Activated T-helper 1 cell treated with anti-CD3 and anti-CD28 coated beads, Interleukin-12 subunit alpha, Interleukin-12 subunit beta, Interleukin-2, Interleukin-4 antibody, amounts not matched to agents 30 ng/mL and 10 ng/mL and 1 ng/mL, durations not matched to agents 14 hours and 24 hours and 36 hours (primary cell): ENCODE measurements at regions not wholly inside any gene's neighbourhood (a gene's known extent, or its start where the extent isn't known, plus 50 kb on each side); places are given as distances from the start of the nearest gene placed in this dataset.

Experiments used
- DNase-seq: peaks from one replicate; pipeline ENCODE4 v3.0.0; 2021; ENCODE audit warnings: low spot score
- H3K27ac Mint-ChIP-seq: one replicate; pipeline ENCODE4 v1.8.0; 2021; ENCODE audit warnings: mild to moderate bottlenecking, mixed read lengths
- H3K27me3 Mint-ChIP-seq: one replicate; pipeline ENCODE4 v1.8.0; 2022; ENCODE audit warnings: mild to moderate bottlenecking, moderate library complexity, mixed read lengths; ENCODE audit not compliant: insufficient read depth
- H3K36me3 Mint-ChIP-seq: one replicate; pipeline ENCODE4 v1.8.0; 2021; ENCODE audit warnings: low read depth, mixed read lengths
- H3K4me1 Mint-ChIP-seq: one replicate; pipeline ENCODE4 v1.8.0; 2021; ENCODE audit warnings: low read depth, mixed read lengths
- H3K4me3 Mint-ChIP-seq: one replicate; pipeline ENCODE4 v1.8.0; 2021; ENCODE audit warnings: mild to moderate bottlenecking, moderate library complexity, mixed read lengths
- H3K9me3 Mint-ChIP-seq: one replicate; pipeline ENCODE4 v1.8.0; 2021; ENCODE audit warnings: mixed read lengths
- intact Hi-C: fragments of 100-400 bp; cut with micrococcal nuclease; formaldehyde crosslinking; loops from one replicate; pipeline ENCODE4 v1.15.1; 2024

- intact Hi-C loops = no loop called here
- Mint-ChIP-seq H3K27me3 (peaks cover 2% of the 10 kb centered on the region), H3K4me1 (no peaks in the 10 kb centered on the region), H3K27ac (no peak overlapping the region), H3K4me3 (no peak overlapping the region), H3K36me3 (no peaks in the 10 kb centered on the region), H3K9me3 (no peaks in the 10 kb centered on the region)
- DNase-seq = no peak
These were observed 194.8 kb upstream of the SEL1L start for GRCh38 chr14:81728447-81728846.

DNA sequence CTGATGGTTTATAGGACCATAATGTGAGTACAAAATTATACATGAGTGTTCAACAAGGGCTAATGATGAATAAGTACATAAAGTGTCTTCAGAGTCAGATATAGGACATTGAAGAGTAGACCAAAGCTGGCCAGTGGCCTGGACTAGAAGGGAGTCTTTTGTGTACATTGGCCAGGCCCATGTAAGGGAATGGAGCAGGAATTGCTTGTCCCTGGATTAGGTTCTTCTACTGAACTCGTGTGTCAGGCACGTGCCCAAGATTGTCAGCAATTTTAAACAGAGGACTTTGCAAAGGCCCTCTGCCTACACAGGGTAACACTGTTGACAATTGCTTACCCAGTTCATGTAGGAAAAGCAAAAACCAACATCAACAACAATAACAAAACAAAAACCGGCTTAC is 196.0 kb upstream of the SEL1L start:
- no peak overlapping the region for H3K4me3 Mint-ChIP-seq
- no peak overlapping the region for H3K27ac Mint-ChIP-seq
- no peak for DNase-seq
- no peaks in the 10 kb centered on the region for H3K36me3 Mint-ChIP-seq
- H3K4me1 Mint-ChIP-seq = no peaks in the 10 kb centered on the region
- no peaks in the 10 kb centered on the region for H3K9me3 Mint-ChIP-seq
- peaks cover 2% of the 10 kb centered on the region for H3K27me3 Mint-ChIP-seq
- intact Hi-C loops = no loop called here

DNA sequence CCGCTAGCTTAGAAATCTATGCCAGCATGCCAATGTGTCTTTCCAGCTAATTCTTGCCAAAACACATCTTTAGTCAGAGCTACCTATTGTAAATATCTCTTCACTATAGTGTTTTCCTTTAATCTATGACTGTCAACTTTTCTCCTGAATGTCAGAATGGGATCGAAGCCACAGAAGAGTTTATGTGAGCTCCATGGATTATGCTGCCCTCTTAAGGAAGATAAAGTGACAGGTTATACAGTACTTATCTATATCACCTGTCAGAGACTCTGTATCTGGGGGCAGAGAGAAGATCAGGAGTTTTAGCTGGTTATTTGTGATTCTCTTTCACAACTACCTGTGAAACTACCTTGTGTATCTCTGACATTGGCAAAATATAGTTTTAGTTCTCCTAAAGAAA is 204.3 kb upstream of the SEL1L start:
- no peaks in the 10 kb centered on the region for H3K9me3 Mint-ChIP-seq
- no peaks in the 10 kb centered on the region for H3K36me3 Mint-ChIP-seq
- DNase-seq = no peak
- no peaks in the 10 kb centered on the region for H3K27me3 Mint-ChIP-seq
- intact Hi-C loops = no loop called here
- H3K4me3 Mint-ChIP-seq = no peak overlapping the region
- no peak overlapping the region for H3K27ac Mint-ChIP-seq
- no peaks in the 10 kb centered on the region for H3K4me1 Mint-ChIP-seq

DNA sequence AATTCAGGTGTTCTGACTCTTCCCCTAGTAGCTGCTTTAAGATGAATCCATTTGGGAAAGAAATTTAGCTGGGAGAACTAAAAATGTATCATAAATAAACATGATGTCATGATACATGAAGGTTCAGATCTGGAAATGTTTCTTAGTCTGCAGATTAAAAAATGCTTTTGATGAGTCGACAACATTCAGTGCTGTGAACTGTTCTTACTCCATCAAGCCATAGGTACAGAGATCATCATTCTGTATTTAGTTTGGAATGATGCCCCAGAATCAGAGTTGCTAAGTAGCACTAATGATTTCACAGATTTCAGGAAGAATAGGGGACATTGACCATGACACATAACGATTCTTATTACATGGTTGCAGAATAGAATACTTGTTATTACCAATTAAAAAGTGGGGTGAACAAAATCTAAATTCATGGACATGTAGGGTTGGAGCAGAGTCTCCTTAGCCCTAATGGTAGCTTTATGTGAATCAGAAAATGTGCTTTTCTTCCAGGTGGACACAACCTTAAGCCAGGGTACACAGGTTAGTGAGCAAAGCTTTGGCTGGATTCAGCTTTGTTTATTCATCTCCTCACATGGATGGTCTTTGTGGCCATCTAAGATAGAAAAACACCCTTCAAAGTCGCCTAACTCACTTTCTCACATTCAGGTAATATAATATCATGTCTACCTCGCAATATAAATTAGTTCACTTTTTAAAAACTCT is 205.4 kb upstream of the SEL1L start:
- intact Hi-C loops = no loop called here
- Mint-ChIP-seq H3K4me3 (no peak overlapping the region), H3K4me1 (no peaks in the 10 kb centered on the region), H3K27me3 (no peaks in the 10 kb centered on the region), H3K36me3 (no peaks in the 10 kb centered on the region), H3K9me3 (no peaks in the 10 kb centered on the region), H3K27ac (no peak overlapping the region)
- DNase-seq = no peak

- no peak overlapping the region for H3K4me3 Mint-ChIP-seq
- intact Hi-C loops = no loop called here
- H3K9me3 Mint-ChIP-seq = no peaks in the 10 kb centered on the region
These were observed 210.0 kb upstream of the SEL1L start for GRCh38 chr14:81743605-81744004.

DNA sequence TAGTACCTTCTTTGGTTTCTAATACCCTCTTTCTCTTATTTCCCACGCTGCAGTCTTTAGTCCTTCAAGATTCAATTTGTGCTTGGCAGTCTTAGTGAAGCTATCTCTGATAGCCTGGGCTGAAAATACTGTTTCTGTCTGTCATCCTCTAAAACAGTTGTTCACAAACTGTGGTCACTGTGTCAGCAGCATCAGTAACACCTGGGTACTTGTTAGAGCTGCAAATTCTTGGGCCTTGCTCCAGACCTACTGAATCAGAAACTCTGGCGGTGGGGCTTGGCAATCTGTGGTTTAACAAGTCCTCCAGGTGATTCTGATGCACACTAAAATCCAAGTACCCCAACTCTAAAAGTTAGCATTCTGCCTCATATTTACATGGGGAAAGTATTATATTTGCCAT is 217.5 kb upstream of the SEL1L start:
- intact Hi-C loops = no loop called here
- Mint-ChIP-seq H3K4me3 (no peak overlapping the region), H3K27me3 (no peaks in the 10 kb centered on the region), H3K9me3 (no peaks in the 10 kb centered on the region), H3K4me1 (no peaks in the 10 kb centered on the region), H3K36me3 (no peaks in the 10 kb centered on the region), H3K27ac (no peak overlapping the region)
- DNase-seq = no peak

More at GRCh38 chr14:81743605-81744004, 210.0 kb upstream of the SEL1L start:
- Mint-ChIP-seq H3K36me3 (no peaks in the 10 kb centered on the region), H3K27ac (no peak overlapping the region), H3K27me3 (no peaks in the 10 kb centered on the region), H3K4me1 (no peaks in the 10 kb centered on the region)
- no peak for DNase-seq

DNA sequence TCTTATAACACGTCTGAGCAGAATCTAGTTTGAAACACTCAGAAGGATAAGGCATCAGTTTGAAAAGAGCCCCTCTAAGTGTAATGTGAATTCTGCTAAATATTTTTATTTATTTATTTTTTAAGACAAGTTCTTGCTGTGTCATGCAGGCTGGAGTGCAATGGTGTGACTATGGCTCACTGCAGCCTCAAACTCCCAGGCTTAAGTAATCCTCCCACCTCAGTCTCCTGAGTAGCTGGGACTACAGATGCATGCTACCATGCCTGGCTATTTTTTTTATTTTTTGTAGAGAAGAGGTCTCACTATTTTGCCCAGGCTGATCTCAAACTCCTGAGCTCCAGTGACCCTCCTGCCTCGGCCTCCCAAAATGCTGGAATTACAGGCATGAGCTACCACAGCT is 225.9 kb upstream of the SEL1L start:
- Mint-ChIP-seq H3K4me1 (no peaks in the 10 kb centered on the region), H3K9me3 (no peaks in the 10 kb centered on the region), H3K4me3 (no peak overlapping the region), H3K27ac (no peak overlapping the region), H3K36me3 (no peaks in the 10 kb centered on the region), H3K27me3 (no peaks in the 10 kb centered on the region)
- DNase-seq = no peak
- intact Hi-C loops = no loop called here

DNA sequence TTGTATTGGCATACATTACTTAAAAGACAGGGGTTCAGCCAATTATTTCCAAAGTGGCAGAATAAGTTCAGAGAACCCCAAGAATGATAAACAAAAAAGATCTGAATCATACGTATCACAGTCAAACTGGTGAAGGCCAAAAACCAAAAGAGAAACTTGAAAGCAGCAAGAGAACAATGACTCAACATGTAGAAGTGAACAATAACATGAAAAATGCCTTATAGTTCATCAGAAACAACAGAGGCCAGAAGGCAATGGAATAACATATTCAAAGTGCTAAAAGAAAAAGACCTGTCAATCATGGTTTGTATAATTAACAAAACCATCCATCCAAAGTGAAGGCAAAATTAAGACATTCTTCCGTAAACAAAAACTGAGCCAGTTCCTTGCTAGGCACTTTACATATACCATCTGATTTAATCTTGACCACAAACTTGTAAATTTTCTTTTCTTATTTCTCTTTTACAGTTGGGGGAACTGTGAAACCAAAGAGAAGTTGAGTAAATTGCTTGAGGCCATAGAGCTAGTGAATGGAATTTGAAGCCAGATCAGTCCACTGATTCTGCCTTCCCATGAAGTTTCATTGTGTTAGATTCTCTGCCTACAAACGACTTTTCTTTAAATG is 232.1 kb upstream of the SEL1L start:
- H3K36me3 Mint-ChIP-seq = no peaks in the 10 kb centered on the region
- peak overlapping the region; percentile 27 for H3K27ac Mint-ChIP-seq
- no peaks in the 10 kb centered on the region for H3K4me1 Mint-ChIP-seq
- intact Hi-C loops = no loop called here
- H3K4me3 Mint-ChIP-seq = no peak overlapping the region
- peaks cover 3% of the 10 kb centered on the region for H3K9me3 Mint-ChIP-seq
- peaks cover 3% of the 10 kb centered on the region for H3K27me3 Mint-ChIP-seq
- DNase-seq = no peak

DNA sequence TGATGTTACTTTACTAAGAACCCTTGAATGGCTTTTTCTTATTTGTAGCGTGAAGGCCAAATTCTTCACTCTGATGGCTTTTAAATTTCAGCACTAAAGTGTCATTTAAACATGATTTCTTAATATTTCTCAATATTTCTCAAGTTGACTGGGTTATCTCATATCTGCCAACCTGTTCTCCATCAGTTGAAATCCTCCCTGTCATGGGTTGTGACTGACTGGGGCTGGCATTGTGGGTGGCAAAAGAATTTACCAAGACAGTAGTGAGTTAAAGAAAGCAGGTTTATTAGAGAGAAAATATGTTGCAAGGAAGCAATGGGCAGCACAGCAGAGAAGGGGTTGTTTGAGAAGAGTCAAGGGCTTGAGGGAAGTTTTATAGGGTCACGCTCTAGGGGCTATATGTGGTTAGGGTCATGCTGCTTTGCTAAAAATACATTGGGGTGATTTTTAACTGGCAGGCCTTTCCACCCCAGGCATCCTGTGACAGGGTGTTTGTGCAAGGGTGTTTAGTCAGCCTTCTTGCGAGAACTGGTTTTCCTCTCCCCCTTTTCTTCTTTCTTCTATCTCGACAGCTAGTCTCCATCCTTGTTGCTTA is 232.8 kb upstream of the SEL1L start:
- Mint-ChIP-seq H3K27me3 (peaks cover 3% of the 10 kb centered on the region), H3K4me1 (no peaks in the 10 kb centered on the region), H3K4me3 (no peak overlapping the region), H3K9me3 (peaks cover 3% of the 10 kb centered on the region), H3K36me3 (no peaks in the 10 kb centered on the region), H3K27ac (no peak overlapping the region)
- intact Hi-C loops = no loop called here
- DNase-seq = no peak

- Mint-ChIP-seq H3K27me3 (peaks cover 3% of the 10 kb centered on the region), H3K9me3 (peaks cover 3% of the 10 kb centered on the region), H3K4me3 (no peak overlapping the region), H3K4me1 (no peaks in the 10 kb centered on the region), H3K27ac (no peak overlapping the region), H3K36me3 (no peaks in the 10 kb centered on the region)
- no peak for DNase-seq
- intact Hi-C loops = no loop called here
These were observed 233.8 kb upstream of the SEL1L start for GRCh38 chr14:81767266-81767995.

DNA sequence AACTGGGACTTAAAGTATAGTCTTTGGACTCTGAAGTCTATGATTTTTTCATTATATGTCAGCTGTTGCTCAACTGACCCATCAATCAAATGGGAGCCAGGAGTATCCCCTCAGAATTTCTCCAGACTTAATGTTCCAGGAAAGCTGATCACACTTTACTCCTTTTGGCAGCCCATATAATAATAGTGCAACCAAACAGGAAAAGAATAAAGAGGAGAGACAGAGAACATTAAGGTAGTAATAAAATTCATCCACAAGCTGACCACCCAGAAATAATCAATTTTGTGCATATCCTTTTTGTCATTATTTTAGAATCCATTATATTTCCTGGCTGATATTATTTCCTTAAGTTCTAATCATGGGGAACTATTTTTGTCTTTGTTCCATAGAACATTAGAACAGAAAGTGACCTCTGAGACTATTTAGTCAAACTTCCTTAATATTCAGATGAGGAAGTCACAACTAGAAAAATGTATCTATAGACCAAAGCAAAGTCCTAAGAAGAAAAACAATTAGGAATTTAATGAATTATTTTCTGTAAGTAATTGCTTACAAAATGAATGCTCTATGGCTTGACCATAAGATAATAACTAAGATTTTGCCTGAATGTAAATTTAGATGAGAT is 238.1 kb upstream of the SEL1L start:
- Mint-ChIP-seq H3K36me3 (no peaks in the 10 kb centered on the region), H3K9me3 (peaks cover 3% of the 10 kb centered on the region), H3K4me3 (no peak overlapping the region), H3K4me1 (no peaks in the 10 kb centered on the region), H3K27me3 (no peaks in the 10 kb centered on the region), H3K27ac (no peak overlapping the region)
- no peak for DNase-seq
- intact Hi-C loops = no loop called here

DNA sequence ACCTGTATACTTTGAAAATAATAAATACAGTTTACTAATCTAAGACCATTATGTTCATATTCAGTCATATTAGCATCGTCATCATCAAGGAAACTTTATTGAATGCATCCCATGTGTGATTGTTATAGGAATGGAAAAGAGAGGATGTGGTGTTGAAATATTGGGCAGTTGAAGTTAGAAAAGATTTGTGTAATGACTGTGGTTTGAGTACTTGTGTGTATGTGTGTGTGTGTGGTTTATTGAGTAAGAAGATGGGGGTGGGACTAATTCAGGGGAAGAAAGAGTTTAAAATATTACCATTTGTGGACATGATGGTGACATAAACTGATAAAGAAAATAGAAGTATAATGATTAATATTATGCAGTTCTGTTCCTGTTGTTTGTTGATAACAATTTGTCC is 238.7 kb upstream of the SEL1L start:
- Mint-ChIP-seq H3K4me3 (no peak overlapping the region), H3K36me3 (no peaks in the 10 kb centered on the region), H3K9me3 (peaks cover 3% of the 10 kb centered on the region), H3K27me3 (no peaks in the 10 kb centered on the region), H3K4me1 (no peaks in the 10 kb centered on the region), H3K27ac (no peak overlapping the region)
- no peak for DNase-seq
- intact Hi-C loops = no loop called here

DNA sequence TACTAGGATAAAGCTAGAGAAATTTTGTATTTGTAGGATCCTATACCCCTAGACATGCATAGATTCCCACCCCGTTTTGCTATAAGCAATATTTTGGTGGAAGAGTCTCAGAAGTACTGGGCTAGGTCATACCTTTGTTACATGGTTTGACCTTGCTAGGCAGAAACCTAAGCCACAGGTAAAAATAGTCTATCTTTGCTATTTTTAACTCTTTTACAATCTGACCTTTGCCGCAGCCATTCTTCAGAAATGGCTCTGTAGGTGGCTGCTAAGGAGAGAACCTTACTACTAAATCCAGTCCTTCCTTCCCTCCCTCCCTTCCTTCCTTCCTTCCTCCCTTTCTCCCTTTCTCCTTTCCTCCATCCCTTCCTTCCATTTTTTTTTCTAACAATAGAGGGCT is 242.9 kb upstream of the SEL1L start:
- DNase-seq = no peak
- Mint-ChIP-seq H3K36me3 (no peaks in the 10 kb centered on the region), H3K27ac (no peak overlapping the region), H3K4me1 (no peaks in the 10 kb centered on the region), H3K27me3 (no peaks in the 10 kb centered on the region), H3K4me3 (no peak overlapping the region), H3K9me3 (no peaks in the 10 kb centered on the region)
- intact Hi-C loops = no loop called here
